Activated CD8-positive, alpha-beta memory T cell treated with anti-CD3 and anti-CD28 coated beads for 48 hours (primary cell): ENCODE measurements at regions not wholly inside any gene's neighbourhood (a gene's known extent, or its start where the extent isn't known, plus 50 kb on each side); places are given as distances from the start of the nearest gene placed in this dataset.
"Not testable (repeated sequence)": the region's sequence is repeated elsewhere in the genome, so short reads cannot be mapped to it uniquely, and the experiment has no call there.

ENCODE experiments used
- DNase-seq, 3 experiments: peaks; one replicate each; pipeline ENCODE4 v3.0.0-alpha.2; 2020; ENCODE audit warnings: low read depth in 2 of 3, low spot score in 2 of 3

DNA sequence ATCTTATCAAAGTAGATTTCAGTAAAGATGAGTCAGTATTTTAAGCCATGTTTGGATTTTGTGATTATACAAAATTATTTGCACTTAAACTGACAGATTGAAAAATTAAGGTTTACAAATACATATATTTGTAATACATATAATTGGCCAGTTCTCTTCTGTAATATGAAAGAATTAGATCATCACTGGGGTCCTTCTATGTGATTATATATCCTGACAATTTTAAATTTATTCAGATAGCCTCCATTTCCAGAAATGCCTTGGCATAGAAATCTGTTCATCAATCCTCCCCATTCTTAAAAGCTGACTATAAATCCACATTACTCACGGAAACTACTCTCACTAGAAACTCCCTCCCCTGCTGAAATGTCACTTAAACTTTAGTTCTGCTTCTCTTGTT, 280.4 kb upstream of the ANXA10 start:
- no peak for DNase-seq

DNA sequence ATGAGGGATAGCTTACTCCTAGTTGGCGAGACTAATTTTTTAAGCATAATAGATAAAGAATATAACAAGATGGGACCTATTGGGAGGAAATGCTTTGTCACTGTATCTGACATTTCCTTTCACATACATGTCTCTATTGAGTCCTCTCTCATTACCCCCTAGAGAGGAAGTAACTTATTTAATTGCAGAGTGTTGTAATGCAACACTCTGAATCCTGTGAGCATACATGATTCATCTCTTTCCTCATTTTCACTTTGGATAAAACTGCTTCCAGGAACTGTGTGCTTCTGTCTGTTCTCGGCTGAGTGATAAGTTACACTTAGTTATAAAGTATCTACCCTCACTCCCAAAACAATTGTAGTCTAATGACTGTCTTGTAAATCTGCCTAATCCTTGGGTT, 266.1 kb upstream of the ANXA10 start:
- no peak for DNase-seq

DNA sequence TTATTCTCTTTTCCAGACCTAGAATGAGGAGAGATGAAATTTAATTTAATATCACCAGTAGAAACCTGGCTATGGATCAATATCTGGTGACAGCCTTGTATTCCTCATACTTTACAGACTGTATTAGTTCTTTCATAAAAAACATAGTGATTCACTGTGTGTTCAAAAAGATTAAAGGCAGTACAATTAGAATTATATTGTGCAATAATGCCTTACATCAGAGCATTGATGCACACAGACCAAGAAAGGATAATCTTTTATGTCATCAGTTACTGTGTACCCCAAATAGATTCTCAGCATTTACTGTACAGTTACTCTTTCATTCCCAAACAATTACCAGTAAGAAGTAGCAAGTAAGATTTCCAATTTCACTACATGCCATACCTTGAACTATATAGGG, 260.5 kb upstream of the ANXA10 start:
- DNase-seq, result no peak

DNA sequence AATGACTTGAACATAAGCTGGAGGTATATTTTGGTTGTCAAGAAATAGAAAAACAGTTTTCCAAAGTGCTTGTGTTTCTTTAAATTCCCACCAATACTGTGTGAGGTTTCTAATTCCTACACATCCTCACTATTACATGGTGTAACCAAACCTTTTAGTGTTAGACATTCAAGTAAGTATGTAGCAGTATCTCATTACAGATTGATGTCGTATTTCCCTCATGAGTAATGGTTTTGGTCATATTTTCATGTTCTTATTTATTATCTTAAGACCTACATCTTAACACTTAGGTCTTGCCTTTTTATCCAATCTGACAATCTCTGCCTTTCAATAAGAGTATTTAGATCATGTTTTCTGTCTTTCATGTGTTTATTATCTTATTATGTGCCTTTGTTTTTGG, 253.7 kb upstream of the ANXA10 start:
- DNase-seq, result no peak

DNA sequence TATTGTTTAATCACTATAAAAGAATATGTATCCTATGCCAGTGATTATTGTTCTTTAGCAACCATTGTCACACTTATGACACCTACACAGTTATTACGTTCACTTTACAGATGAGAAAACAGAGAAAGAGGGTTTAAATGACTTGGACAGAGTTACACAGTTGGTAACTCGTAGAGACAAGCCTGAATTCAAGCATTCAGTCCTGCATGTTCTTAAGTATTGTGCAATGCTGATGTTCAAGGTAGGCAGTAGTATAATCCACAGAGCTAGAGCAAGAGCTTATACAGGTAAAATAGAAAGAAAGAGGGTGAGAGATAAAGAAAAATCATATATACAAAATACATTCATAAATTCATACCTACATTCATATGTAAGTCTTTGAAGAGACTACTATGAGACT, 249.8 kb upstream of the ANXA10 start:
- no peak for DNase-seq

DNA sequence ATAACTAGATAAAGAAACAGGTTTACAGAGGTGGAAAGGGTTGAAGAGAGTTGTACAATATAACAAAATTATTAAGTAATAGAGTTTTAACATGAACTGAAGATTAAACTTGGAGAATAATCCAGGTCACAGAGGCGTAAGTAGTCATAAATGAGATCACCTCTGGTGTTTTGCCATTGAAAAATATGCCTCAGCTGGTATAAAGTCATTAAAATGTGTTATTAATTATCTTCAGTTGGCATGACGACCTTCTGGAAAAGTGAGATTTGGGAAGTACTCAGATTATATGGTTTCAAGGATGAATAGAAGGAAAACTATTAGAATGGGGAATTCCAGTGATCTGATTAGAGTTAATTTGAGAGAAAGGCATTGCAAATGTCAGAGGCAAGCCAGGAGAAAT, 237.5 kb upstream of the ANXA10 start:
- DNase-seq, result no peak

DNA sequence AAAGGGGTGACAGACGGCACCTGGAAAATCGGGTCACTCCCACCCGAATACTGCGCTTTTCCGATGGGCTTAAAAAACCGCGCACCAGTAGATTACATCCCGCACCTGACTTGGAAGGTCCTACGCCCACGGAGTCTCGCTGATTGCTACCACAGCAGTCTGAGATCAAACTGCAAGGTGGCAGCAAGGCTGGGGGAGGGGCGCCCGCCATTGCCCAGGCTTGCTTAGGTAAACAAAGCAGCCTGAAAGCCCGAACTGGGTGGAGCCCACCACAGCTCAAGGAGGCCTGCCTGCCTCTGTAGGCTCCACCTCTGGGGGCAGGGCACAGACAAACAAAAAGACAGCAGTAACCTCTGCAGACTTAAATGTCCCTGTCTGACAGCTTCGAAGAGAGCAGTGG, 234.2 kb upstream of the ANXA10 start:
- not testable (repeated sequence) for DNase-seq

DNA sequence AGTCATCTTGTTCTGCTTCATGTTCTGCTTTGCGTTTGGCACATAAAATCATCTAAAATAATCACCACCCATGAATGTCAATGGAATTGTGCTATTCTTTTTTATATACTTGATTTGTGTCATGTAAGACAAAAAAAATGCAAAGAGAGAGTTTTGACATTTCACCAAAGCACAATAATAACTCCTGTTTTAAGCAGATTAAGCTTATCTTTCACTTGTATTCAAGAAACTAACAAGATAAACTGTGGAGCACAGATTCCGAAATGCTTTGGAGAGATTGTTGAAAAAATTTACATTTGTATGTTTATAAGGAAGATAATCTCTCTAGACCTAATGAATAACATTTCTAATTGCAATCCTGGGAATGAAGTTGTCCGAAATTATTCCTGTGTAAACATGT, 225.1 kb upstream of the ANXA10 start:
- no peak for DNase-seq

DNA sequence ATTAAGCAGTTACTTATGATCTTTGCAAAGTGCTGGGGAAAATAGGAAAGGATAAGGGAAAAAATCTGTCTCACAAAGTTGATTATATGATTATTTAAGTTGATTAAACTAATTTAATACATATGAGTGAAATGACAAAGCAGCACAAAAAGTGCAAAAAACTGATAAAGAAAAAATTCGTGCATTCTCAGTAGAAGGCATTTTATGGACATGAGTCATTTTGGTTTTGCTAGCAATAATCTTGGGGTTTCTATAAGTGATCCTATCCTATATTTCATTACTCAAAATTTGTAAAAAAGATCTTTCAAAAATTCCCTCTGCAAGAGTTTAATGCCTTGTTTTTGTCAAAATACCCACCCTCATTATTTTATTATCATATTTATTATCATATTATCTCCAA, 224.2 kb upstream of the ANXA10 start:
- no peak for DNase-seq

DNA sequence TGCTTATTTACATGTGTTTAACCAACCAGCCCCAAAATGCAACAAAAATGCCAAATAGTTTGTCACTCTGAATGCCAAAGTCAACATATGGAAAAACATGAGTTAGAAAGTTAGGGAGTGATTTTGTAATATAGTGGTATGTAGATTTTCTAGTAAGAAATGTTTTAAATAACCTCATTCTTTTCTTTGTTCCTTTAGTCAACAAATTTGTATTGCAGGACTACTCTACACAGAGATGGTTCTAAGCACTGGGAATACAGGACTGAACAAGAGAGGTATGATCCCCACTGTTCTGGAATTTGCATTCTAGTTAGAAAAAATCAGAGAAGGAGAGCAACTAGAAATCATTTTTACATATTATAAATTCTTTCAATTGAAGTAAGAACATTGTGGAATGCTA, 218.8 kb upstream of the ANXA10 start:
- no peak for DNase-seq

DNA sequence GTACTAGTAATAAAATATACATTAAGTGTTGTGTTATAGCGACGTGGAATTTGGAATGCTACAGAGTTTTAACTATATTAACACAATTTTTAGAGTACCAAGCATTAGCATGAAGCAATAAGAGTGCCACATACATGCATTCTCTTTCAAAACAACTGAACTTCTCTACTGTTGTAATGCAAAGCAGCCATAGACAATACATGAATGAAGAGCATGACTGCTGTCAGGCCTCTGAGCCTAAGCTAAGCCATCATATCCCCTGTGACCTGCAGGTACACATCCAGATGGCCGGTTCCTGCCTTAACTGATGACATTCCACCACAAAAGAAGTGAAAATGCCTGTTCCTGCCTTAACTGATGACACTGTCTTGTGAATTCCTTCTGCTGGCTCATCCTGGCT, 216.2 kb upstream of the ANXA10 start:
- not testable (repeated sequence) for DNase-seq

DNA sequence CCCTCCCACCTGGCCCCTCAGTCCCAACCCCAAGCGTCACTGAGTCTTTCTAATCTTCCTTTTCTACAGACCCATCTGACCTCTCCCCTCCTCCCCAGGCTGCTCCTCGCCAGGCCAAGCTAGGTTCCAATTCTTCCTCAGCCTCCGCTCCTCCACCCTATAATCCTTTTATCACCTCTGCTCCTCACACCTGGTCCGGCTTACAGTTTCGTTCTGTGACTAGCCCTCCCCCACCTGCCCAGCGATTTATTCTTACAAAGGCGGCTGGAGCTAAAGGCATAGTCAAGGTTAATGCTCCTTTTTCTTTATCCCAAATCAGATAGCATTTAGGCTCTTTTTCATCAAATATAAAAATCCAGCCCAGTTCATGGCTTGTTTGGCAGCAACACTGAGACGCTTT, 214.5 kb upstream of the ANXA10 start:
- DNase-seq, result not testable (repeated sequence)

DNA sequence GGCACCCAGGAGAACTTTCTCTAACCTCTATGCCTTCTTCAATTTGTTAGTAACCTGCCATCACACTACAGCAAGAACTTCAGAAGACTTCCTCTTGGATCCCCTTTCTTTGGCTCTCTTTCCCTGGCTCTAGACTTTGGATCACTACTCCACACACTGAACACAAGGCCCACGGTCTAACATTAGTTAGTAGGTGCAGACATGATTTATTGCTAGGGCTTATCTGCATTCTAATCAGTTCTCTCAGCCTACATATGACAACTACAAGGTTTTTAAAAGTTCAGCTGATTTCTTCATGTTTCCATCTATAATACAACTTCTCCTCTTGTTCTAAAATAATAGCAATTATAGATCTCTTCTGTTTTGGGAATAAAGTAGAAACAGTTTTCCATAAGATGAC, 209.1 kb upstream of the ANXA10 start:
- no peak for DNase-seq

DNA sequence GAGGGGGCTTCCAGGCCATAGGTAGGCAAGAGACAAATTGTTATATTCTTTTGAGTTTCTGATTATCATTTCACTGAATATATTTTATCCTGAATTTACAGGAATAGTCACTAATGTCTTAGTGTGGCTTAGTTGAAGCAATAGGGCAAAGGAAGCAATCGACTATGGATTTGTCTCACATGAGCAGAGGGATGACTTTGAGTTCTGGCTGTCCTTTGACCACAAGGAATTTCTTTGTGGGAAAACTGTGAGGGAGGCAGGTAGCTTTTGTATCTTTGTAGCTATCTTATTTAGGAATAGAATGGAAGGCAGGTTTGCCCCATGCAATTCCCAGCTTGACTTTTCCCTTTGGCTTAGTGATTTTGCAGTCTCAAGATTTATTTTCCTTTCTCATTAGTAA, 207.3 kb upstream of the ANXA10 start:
- DNase-seq, result no peak

DNA sequence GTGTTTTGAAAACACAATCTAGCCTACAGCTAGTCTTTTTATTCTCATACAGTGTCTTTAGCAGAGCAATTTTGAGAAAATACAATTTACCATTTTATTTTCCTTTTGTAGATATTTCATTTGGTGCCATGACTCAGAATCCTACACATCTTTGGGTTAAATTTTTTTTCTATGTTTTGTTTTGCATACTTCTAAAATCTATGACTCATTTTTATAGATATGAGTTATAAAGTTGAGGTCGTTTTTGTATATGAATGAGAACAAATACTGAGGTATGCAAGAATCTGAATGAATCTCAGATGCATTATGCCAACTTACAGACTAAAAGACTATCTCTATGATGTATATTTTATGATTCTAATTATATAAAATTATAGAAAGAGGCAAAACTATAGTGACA, 206.5 kb upstream of the ANXA10 start:
- DNase-seq, result no peak

DNA sequence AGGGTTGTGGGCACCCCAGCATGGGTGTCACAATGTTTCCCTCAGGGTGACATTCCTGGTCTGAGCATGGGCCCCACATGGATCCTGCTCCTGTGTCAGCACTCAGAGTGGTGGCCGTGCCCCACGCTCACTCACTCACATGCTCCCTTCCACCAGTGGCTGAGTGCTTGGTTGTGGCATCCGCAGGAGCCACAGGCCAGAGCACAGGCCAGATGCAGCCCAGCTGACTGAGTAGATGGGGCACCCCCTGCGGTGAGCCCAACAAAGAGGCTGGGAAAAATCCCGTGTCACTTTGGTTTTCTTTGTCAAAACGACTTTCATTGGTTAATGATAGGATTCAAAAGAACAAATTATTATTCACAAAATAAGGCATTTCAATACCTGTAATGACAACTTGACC, 204.6 kb upstream of the ANXA10 start:
- DNase-seq, result no peak

DNA sequence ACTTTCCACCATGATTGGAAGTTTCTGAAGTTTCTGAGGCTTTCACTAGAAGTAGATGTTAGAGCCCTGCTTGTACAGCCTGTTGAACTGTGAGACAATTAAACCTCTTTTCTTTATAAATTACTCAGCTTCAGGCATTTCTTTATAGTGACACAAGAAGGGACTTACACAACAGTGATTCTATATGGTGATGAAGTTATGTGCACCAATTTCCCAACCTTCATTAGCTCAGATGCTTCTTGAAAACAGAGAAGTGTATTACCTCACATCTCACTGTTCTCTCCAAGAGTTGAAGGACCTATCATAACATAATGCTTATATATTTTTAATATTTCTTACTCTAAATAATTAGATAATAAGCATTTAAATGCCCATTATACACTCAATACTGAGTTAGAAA, 202.1 kb upstream of the ANXA10 start:
- DNase-seq, result no peak

DNA sequence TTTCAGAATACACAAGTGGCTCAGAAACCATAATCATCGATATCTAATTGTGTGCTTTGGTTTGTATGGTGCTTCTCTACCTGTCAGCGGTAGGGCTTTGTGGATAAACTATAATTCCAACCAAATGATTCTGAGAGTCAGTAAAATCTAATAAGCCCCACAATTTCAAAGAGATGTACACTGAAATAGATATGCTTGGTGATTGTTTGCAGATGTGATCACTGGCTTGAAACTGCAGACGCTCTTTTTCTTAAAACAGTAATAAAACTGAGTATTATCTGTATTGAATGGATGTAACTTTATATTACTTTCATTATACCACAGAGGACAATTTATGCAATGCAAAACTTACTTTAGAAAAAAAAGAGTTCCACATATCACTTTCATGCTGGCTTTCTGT, 198.8 kb upstream of the ANXA10 start:
- DNase-seq, result no peak

DNA sequence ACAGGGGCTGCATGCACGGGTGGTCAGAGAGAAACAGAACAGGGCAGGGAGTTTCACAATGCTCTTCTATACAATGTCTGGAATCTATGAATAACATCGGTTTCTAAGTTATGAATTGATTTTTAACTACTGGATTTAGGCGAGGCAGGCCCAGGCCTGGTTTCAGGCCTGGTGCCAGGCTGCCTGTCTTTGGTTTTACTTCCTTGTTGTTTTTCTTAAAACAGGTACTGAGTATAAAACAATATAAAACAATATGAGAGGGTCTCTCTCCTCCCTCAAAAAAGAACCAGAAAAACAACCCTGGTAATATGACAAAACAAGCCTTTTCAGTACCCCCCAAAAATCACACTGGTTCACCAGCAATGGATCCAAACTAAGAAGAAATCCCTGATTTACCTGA, 196.1 kb upstream of the ANXA10 start:
- DNase-seq, result not testable (repeated sequence)

DNA sequence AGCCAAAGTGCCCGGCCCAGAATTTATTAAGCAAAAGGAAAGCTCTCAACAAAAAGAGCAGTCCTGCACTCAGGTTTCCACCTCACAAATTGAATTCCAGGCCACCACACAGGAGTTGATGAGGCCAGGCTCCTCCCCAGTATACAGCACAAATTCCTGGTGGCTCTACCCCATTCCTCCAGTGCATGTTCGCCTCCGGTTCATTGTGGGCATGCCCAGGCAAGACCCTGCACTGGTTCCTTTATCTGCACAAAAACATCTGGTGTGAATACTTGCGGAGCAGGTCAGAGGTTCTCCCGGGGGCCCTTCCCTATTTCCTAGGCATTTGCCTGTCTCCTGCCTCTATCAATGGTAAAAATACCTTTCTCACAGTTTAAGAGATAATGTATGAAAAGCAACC, 195.2 kb upstream of the ANXA10 start:
- no peak for DNase-seq

DNA sequence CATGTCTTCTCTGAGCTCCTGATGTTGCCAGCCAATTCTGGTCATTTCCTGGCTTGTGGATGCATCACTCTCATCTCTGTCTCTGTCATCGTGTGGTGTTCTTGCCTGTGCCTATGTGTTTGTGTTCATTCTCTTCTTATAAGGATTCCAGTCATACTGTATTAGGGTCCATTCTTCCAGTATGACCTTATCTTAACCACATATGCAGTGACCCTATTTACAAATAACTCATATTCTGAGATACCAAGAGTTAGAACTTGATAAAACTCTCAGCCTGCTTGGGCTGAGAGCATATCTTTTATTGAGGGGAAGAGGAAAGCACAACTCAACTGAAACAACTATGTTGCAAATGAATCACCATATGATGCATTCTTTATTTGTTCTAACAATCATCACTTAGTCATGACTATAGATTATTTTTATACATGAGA, 189.0 kb upstream of the ANXA10 start:
- no peak for DNase-seq

DNA sequence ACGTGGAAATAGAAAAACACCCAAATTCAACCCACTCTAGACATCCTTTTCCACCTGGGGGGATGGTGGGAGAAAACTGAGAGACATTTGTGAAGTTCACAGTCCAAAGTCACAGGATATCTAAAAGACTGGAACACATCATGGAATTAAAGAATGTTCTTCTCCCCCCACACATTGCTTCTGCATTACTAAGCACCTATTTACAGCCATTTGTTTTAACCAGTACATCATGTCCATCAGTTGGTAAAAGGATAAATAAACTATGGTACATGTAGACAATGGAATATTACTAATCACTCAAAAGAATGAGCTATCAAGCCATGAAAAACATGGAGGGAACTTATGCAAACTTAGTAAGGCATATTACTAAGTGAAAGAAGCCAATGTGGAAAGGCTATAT, 185.5 kb upstream of the ANXA10 start:
- no peak for DNase-seq

DNA sequence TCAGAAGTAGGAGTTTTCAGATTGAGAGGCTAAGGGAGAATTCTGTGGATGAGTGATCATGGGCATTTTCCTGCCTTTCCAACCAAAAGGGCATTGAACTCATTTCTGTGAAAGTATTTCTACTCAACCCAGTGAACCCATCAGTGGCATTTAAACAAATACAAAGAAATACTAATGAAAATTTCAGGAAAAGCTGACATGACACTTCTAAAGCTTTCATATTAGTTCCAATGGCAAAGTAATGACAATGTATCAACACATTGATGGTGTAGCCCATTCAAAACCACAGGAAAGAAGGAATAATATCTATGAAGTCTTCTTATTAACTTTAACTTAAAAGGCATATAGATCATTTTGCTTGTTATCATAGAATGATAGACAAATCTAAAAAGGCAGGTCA, 183.5 kb upstream of the ANXA10 start:
- DNase-seq, result no peak

DNA sequence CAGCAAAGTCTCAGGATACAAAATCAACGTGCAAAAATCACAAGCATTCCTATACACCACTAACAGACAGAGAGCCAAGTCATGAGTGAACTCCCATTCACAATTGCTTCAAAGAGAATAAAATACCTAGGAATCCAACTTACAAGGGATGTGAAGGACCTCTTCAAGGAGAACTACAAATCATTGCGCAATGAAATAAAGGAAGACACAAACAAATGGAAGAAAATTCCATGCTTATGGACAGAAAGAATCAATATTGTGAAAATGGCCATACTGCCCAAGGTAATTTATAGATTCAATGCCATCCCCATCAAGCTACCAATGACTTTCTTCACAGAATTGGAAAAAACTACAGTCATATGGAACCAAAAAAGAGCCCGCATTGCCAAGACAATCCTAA, 179.8 kb upstream of the ANXA10 start:
- not testable (repeated sequence) for DNase-seq
